ENCODE measurements at regions not wholly inside any gene's neighbourhood (a gene's known extent, or its start where the extent isn't known, plus 50 kb on each side); places are given as distances from the start of the nearest gene placed in this dataset.

- no peaks in the 10 kb centered on the region for H3K4me1 ChIP-seq
- H3K36me3 ChIP-seq (replicated peaks): no peaks in the 10 kb centered on the region
- H3K9me3 ChIP-seq: no peaks in the 10 kb centered on the region
- in situ Hi-C loops (cut with MboI; ENCODE audit: low sequenced_read_pairs): no loop called here
- no peak for DNase-seq (ENCODE audit: low spot score in 2 of 2)
- H3K27me3 ChIP-seq (ENCODE audit: low read depth): no peaks in the 10 kb centered on the region
- H3K4me3 ChIP-seq: no peak overlapping the region
Measured at GRCh38 chr17:15124746-15125145, 140.4 kb downstream of the PMP22 start.

DNA sequence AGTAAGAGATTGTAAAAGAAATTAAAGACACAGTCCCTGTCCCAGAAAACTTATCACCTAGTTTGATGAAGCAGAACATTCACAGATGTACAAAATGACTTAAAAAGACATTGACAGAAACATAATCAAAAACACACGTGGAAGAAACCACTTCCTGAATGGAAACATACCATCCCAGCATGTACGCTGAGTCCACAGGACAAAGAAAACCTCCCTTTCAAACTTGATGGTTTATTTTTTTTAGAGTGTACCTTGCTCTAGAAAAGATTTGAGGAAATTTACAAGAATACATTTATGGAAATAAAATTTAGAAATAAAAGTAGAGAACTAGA, 140.9 kb downstream of the PMP22 start:
- no peak for DNase-seq (ENCODE audit: low spot score in 2 of 2)
- Histone ChIP-seq H3K27me3 (ENCODE audit: low read depth) (no peaks in the 10 kb centered on the region), H3K36me3 (replicated peaks) (no peaks in the 10 kb centered on the region), H3K9me3 (no peaks in the 10 kb centered on the region; the same call in 1 of the 2 replicates), H3K4me1 (no peaks in the 10 kb centered on the region), H3K4me3 (no peak overlapping the region)
- in situ Hi-C loops (cut with MboI; ENCODE audit: low sequenced_read_pairs): no loop called here

GRCh38 chr17:15123593-15124263, 141.4 kb downstream of the PMP22 start:
- no peak for DNase-seq (ENCODE audit: low spot score in 2 of 2)
- no peak overlapping the region for H3K4me3 ChIP-seq
- in situ Hi-C loops (cut with MboI; ENCODE audit: low sequenced_read_pairs): no loop called here

DNA sequence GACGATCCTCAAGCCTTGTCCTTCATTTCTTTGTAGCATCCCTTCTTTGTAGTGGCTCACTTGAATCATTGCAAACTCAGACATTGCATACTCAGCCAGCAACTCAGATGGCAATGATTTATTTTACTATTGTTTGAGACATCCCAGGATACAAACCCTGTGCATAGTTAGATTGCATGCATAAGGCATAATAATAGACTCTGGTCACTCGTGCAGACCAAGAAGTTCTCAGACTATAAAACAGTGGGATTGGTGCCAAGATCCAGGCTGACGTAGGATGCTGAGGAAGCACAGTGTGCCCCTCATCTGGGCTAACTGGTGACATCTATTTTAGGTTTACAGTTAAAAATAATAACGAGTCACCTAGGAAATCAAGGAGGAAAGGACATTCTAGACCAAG, 142.3 kb downstream of the PMP22 start:
- Histone ChIP-seq H3K4me1 (no peaks in the 10 kb centered on the region), H3K9me3 (no peaks in the 10 kb centered on the region; the same call in 1 of the 2 replicates), H3K36me3 (replicated peaks) (no peaks in the 10 kb centered on the region), H3K4me3 (no peak overlapping the region), H3K27me3 (ENCODE audit: low read depth) (no peaks in the 10 kb centered on the region)
- in situ Hi-C loops (cut with MboI; ENCODE audit: low sequenced_read_pairs): no loop called here
- DNase-seq (ENCODE audit: low spot score in 2 of 2): no peak

More at GRCh38 chr17:15123593-15124263, 141.4 kb downstream of the PMP22 start:
- Histone ChIP-seq H3K36me3 (replicated peaks) (no peaks in the 10 kb centered on the region), H3K4me1 (no peaks in the 10 kb centered on the region), H3K27me3 (ENCODE audit: low read depth) (no peaks in the 10 kb centered on the region), H3K9me3 (no peaks in the 10 kb centered on the region; the same call in 1 of the 2 replicates)

DNA sequence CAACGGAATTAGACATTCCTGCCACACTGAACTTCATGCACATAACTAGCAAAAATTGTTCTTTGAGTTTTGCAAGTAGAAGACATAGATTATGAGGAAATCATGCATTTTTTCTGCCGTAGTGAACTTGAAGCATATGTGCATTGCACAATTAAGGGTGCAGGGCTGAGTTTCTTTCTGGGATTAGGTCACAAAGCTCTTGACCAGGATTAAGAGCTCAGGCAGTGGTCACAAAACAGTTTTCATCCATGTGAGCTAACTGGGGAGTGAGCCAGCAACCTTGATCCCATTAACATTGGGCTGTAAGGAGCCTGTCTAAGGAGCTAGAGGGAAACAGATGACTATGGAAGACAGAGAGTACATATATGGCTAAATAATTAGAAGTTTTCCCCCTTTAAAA, 143.7 kb downstream of the PMP22 start:
- DNase-seq (ENCODE audit: low spot score in 2 of 2): no peak
- H3K36me3 ChIP-seq (replicated peaks): no peaks in the 10 kb centered on the region
- H3K4me3 ChIP-seq: no peak overlapping the region
- H3K9me3 ChIP-seq: no peaks in the 10 kb centered on the region; the same call in 1 of the 2 replicates
- H3K27me3 ChIP-seq (ENCODE audit: low read depth): no peaks in the 10 kb centered on the region
- in situ Hi-C loops (cut with MboI; ENCODE audit: low sequenced_read_pairs): no loop called here
- no peaks in the 10 kb centered on the region for H3K4me1 ChIP-seq

DNA sequence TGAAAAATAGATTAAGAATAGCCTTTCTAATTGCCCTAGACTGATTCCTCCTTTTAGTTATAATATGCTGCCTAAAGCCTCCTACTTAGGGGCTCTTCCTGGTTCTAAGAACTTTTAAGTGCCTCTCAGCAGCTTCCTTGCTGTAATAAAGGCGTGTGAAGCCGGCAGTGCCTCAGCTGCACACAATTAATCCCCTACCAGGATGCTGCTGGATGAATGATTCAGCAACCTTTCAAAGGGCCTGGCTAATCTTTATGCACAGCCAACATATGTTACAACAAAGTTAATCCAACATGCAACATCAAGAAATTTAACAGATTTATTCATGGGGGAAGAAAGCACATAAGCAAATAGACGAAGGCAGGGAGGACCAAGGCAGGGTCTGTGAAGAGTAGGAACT, 145.2 kb downstream of the PMP22 start:
- Histone ChIP-seq H3K4me3 (no peak overlapping the region), H3K9me3 (no peaks in the 10 kb centered on the region; the same call in 1 of the 2 replicates), H3K27me3 (ENCODE audit: low read depth) (no peaks in the 10 kb centered on the region), H3K4me1 (no peaks in the 10 kb centered on the region), H3K36me3 (replicated peaks) (no peaks in the 10 kb centered on the region)
- in situ Hi-C loops (cut with MboI; ENCODE audit: low sequenced_read_pairs): no loop called here
- no peak for DNase-seq (ENCODE audit: low spot score in 2 of 2)

DNA sequence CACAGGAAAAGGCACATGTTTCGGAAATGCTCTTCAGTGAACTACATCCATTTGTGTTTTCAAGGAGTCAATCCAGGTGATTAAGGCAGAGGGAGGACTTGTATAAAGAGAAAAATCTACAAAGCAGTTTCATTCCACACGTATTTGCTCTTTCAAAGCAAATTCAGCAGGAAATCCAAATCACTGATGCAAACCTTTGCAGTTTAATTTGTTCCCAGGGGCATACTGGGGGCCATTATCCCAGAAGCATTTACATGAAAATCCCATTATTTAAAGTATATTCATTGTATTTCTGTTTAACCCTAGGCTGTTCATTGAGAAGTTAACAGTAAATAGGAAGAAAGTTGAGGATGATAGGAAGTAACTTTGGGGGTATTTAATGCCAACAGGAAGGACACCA, 147.9 kb downstream of the PMP22 start:
- DNase-seq (ENCODE audit: low spot score in 2 of 2): no peak
- in situ Hi-C loops (cut with MboI; ENCODE audit: low sequenced_read_pairs): no loop called here

DNA sequence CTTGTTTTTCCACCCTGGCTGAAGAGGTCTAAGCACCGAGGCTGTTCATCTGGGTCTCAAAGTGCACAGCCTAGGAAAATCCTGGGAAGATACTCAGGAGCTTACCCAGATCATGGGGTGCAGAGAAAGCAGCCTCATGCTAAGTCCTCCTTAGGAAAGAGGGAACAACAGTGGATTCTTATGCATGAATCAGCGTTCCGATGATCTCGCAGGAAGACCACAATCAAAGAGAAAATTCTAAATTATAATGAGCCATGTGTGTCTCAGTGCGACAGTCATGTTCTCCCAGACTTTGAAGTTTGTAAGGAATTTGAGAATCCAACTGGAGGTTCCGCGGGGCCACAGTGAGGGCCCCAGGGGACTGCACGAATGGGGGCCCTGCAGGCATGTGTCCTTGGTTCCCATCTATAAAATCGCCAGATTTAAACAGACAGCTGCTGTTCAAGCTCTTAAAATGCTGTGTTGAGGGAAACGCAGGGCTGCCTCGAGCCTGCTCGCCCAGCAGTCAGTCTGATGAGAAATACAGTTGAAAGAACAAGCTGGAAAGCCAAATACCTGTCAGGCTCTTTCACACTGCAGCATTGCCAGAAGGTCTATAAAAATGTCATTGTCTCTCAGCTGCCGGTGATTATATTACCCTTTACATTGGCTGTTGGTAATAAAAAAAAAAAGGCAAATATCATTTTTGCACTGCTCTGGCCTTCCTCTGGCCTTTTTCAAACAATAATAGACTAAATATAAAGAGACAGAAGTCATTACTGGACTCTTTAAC, 152.1 kb downstream of the PMP22 start:
- in situ Hi-C loops (cut with MboI; ENCODE audit: low sequenced_read_pairs): no loop called here
- no peak for DNase-seq (ENCODE audit: low spot score in 2 of 2)
- no peaks in the 10 kb centered on the region for H3K9me3 ChIP-seq

More for the DNA sequence above, 147.9 kb downstream of the PMP22 start:
- Histone ChIP-seq H3K9me3 (no peaks in the 10 kb centered on the region; the same call in 1 of the 2 replicates), H3K27me3 (ENCODE audit: low read depth) (no peaks in the 10 kb centered on the region), H3K4me1 (no peaks in the 10 kb centered on the region), H3K4me3 (no peak overlapping the region), H3K36me3 (replicated peaks) (no peaks in the 10 kb centered on the region)

GRCh38 chr17:15109608-15110007, 155.5 kb downstream of the PMP22 start:
- no peaks in the 10 kb centered on the region for H3K36me3 ChIP-seq (replicated peaks)
- no peak for DNase-seq (ENCODE audit: low spot score in 2 of 2)
- H3K4me3 ChIP-seq: no peak overlapping the region
- H3K9me3 ChIP-seq: no peaks in the 10 kb centered on the region
- no peaks in the 10 kb centered on the region for H3K4me1 ChIP-seq
- no peaks in the 10 kb centered on the region for H3K27me3 ChIP-seq (ENCODE audit: low read depth)
- in situ Hi-C loops (cut with MboI; ENCODE audit: low sequenced_read_pairs): no loop called here

More for the DNA sequence above, 152.1 kb downstream of the PMP22 start:
- H3K4me3 ChIP-seq: no peak overlapping the region
- no peaks in the 10 kb centered on the region for H3K36me3 ChIP-seq (replicated peaks)
- no peaks in the 10 kb centered on the region for H3K4me1 ChIP-seq
- H3K27me3 ChIP-seq (ENCODE audit: low read depth): no peaks in the 10 kb centered on the region

- H3K27me3 ChIP-seq (ENCODE audit: low read depth): no peaks in the 10 kb centered on the region
- H3K9me3 ChIP-seq: no peaks in the 10 kb centered on the region
- no peaks in the 10 kb centered on the region for H3K36me3 ChIP-seq (replicated peaks)
- in situ Hi-C loops (cut with MboI; ENCODE audit: low sequenced_read_pairs): no loop called here
- no peak for DNase-seq (ENCODE audit: low spot score in 2 of 2)
- no peak overlapping the region for H3K4me3 ChIP-seq
- H3K4me1 ChIP-seq: no peaks in the 10 kb centered on the region
Measured at GRCh38 chr17:15108992-15109391, 156.1 kb downstream of the PMP22 start.

- Histone ChIP-seq H3K36me3 (replicated peaks) (no peaks in the 10 kb centered on the region), H3K27me3 (ENCODE audit: low read depth) (no peaks in the 10 kb centered on the region), H3K4me1 (no peaks in the 10 kb centered on the region), H3K4me3 (no peak overlapping the region), H3K9me3 (no peaks in the 10 kb centered on the region)
- DNase-seq (ENCODE audit: low spot score in 2 of 2): no peak
- in situ Hi-C loops (cut with MboI; ENCODE audit: low sequenced_read_pairs): no loop called here
Measured at GRCh38 chr17:15106540-15106939, 158.6 kb downstream of the PMP22 start.

DNA sequence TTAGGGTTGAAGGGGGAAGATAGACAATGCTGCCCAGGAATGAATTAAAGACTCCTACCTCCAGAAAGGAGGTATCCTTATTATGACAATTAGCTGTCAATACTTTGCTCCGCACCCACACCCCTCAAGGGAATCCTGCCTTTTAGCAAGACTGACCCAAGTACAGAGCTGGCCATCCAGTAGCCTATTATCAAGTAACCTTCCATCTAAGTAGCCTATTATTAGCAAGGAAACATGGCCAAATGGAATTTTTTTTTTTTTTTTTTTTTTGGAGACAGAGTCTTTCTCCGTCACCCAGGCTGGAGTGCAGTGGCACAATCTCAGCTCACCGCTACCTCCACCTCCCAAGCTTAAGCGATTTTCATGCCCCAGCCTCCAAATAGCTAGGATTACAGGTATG, 161.3 kb downstream of the PMP22 start:
- H3K27me3 ChIP-seq (ENCODE audit: low read depth): no peaks in the 10 kb centered on the region
- H3K4me3 ChIP-seq: no peak overlapping the region
- no peaks in the 10 kb centered on the region for H3K4me1 ChIP-seq
- no peaks in the 10 kb centered on the region for H3K36me3 ChIP-seq (replicated peaks)
- H3K9me3 ChIP-seq: no peaks in the 10 kb centered on the region
- DNase-seq (ENCODE audit: low spot score in 2 of 2): no peak
- in situ Hi-C loops (cut with MboI; ENCODE audit: low sequenced_read_pairs): no loop called here

GRCh38 chr17:15101175-15101574, 164.0 kb downstream of the PMP22 start:
- no peaks in the 10 kb centered on the region for H3K36me3 ChIP-seq (replicated peaks)
- in situ Hi-C loops (cut with MboI; ENCODE audit: low sequenced_read_pairs): no loop called here
- no peaks in the 10 kb centered on the region for H3K4me1 ChIP-seq
- DNase-seq (ENCODE audit: low spot score in 2 of 2): no peak
- no peaks in the 10 kb centered on the region for H3K9me3 ChIP-seq
- H3K27me3 ChIP-seq (ENCODE audit: low read depth): no peaks in the 10 kb centered on the region
- H3K4me3 ChIP-seq: no peak overlapping the region

- no peaks in the 10 kb centered on the region for H3K4me1 ChIP-seq
- in situ Hi-C loops (cut with MboI; ENCODE audit: low sequenced_read_pairs): no loop called here
- no peaks in the 10 kb centered on the region for H3K36me3 ChIP-seq (replicated peaks)
- H3K4me3 ChIP-seq: no peak overlapping the region
- H3K9me3 ChIP-seq: no peaks in the 10 kb centered on the region
- DNase-seq (ENCODE audit: low spot score in 2 of 2): no peak
- H3K27me3 ChIP-seq (ENCODE audit: low read depth): no peaks in the 10 kb centered on the region
Measured at GRCh38 chr17:15096511-15096910, 168.6 kb downstream of the PMP22 start.
